GM12878 (cell line): ENCODE measurements at regions not wholly inside any gene's neighbourhood (a gene's known extent, or its start where the extent isn't known, plus 50 kb on each side); places are given as distances from the start of the nearest gene placed in this dataset.

Experiments
- ATAC-seq: fragments of 200-7000 bp; cut with Tn5 transposase; 3 replicates; pipeline ENCODE4 v1.9.1; 2020; ENCODE audit warnings: mild to moderate bottlenecking, moderate library complexity
- BruUV-seq: library from RNA; stranded (reverse); fragments of 400-500 nt; replicated peaks from 2 replicates; lab custom pipeline; 2021; lab: Mats Ljungman, UMichigan
- CTCF ChIA-PET: fragments of 300-600 bp; sonication (Branson Sonifier 250); formaldehyde crosslinking; extraction: SDS; loops from one replicate; lab custom pipeline; 2021; ENCODE audit warnings: inconsistent platforms; lab: Yijun Ruan, JAX
- POLR2A ChIA-PET: fragments of 350-600 bp; formaldehyde crosslinking; extraction: SDS; loops from one replicate; lab custom pipeline; 2021; ENCODE audit warnings: inconsistent platforms; lab: Charles Lee
- RAD21 ChIA-PET: fragments of 300-600 bp; sonication (Branson Sonifier 250); formaldehyde crosslinking; loops from one replicate; lab custom pipeline; 2023; ENCODE audit warnings: antibody characterized with exemption; ENCODE audit not compliant: unreplicated experiment; lab: Charles Lee
- SMC1A ChIA-PET: fragments of 300-600 bp; sonication (Branson Sonifier 250); formaldehyde crosslinking; loops from one replicate; lab custom pipeline; 2023; ENCODE audit not compliant: unreplicated experiment, uncharacterized antibody; lab: Charles Lee
- DNase-seq: peaks from one replicate; pipeline ENCODE4 v3.0.0-alpha.2; 2011; ENCODE audit warnings: low read depth, low spot score
- FAIRE-seq: peaks from 3 replicates; lab custom pipeline; 2011; peaks lifted over from hg19 to GRCh38; lab: Jason Lieb, UNC
- H2AFZ ChIP-seq: 2 replicates; pipeline ENCODE4 v1.6.0; 2011; ENCODE audit warnings: low read depth, low read length, control low read depth; ENCODE audit not compliant: control insufficient read depth
- H3K27ac ChIP-seq: 2 replicates; pipeline ENCODE4 v1.5.1; 2011; ENCODE audit warnings: control low read depth; ENCODE audit not compliant: control insufficient read depth, insufficient read depth
- H3K27me3 ChIP-seq, 2 experiments: replicated peaks in 1 of 2; 2 replicates each; pipeline versions ENCODE4 v1.6.0 to v1.6.1; 2011; ENCODE audit warnings: low read length in 1 of 2; ENCODE audit not compliant: control insufficient read depth in 2 of 2, insufficient read depth in 2 of 2
- H3K36me3 ChIP-seq, 2 experiments: 2 replicates each; pipeline ENCODE4 v1.5.1; 2011; ENCODE audit warnings: low read length in 1 of 2; ENCODE audit not compliant: control insufficient read depth in 2 of 2, insufficient read depth in 2 of 2
- H3K4me1 ChIP-seq: 2 replicates; pipeline ENCODE4 v1.6.1; 2011; ENCODE audit warnings: mild to moderate bottlenecking, low read length, moderate library complexity, mixed read lengths; ENCODE audit not compliant: control insufficient read depth, insufficient read depth
- H3K4me2 ChIP-seq: 2 replicates; pipeline ENCODE4 v1.6.0; 2011; ENCODE audit warnings: control low read depth; ENCODE audit not compliant: control insufficient read depth, insufficient read depth
- H3K4me3 ChIP-seq: fragments of 200-600 bp; sonication (generic); 2 replicates; pipeline ENCODE4 v1.5.1; 2016
- H3K79me2 ChIP-seq: 2 replicates; pipeline ENCODE4 v1.6.0; 2011; ENCODE audit warnings: low read length; ENCODE audit not compliant: control insufficient read depth, insufficient read depth
- H3K9ac ChIP-seq: 2 replicates; pipeline ENCODE4 v1.8.0; 2011; ENCODE audit warnings: low read length, control low read depth, mixed read lengths; ENCODE audit not compliant: control insufficient read depth, insufficient read depth
- H3K9me3 ChIP-seq: replicated peaks from 3 replicates; pipeline ENCODE4 v1.5.1; 2011; ENCODE audit warnings: mild to moderate bottlenecking, low read length; ENCODE audit not compliant: control insufficient read depth, insufficient read depth
- H4K20me1 ChIP-seq: 2 replicates; pipeline ENCODE4 v1.6.0; 2011; ENCODE audit not compliant: control insufficient read depth, insufficient read depth
- BACH1 ChIP-seq: fragments of 450-650 bp; IDR thresholded peaks from 2 replicates; pipeline ENCODE4 v1.6.1; 2017; ENCODE audit warnings: mild to moderate bottlenecking, borderline replicate concordance
- CREB1 ChIP-seq: IDR thresholded peaks from 2 replicates; pipeline ENCODE4 v1.6.1; 2012; ENCODE audit warnings: low read depth, mild to moderate bottlenecking, inconsistent platforms
- CUX1 ChIP-seq: IDR thresholded peaks from 2 replicates; pipeline ENCODE4 v1.6.1; 2012; ENCODE audit warnings: improper control_type of control experiment, low read depth, low read length; ENCODE audit not compliant: insufficient replicate concordance
- NFXL1 ChIP-seq: fragments of 450-650 bp; IDR thresholded peaks from 2 replicates; pipeline ENCODE4 v1.6.1; 2017; ENCODE audit warnings: antibody characterized with exemption, mild to moderate bottlenecking, borderline replicate concordance
- NR2C2 ChIP-seq: IDR thresholded peaks from 2 replicates; pipeline ENCODE4 v1.6.1; 2011; ENCODE audit warnings: borderline replicate concordance, low read depth; ENCODE audit not compliant: control insufficient read depth, insufficient read length
- SIX5 ChIP-seq: IDR thresholded peaks from 2 replicates; pipeline ENCODE4 v1.6.1; 2011; ENCODE audit warnings: mild to moderate bottlenecking, low read depth, low read length, moderate library complexity; ENCODE audit not compliant: severe bottlenecking
- WGBS: methylation state at CpG from one replicate; pipeline ENCODE4 v1.1.6; 2016; ENCODE audit warnings: low lambda C conversion rate; ENCODE audit not compliant: insufficient replicate concordance, insufficient coverage; ENCODE audit errors: missing lambda C conversion rate; 5-methylcytosine and 5-hydroxymethylcytosine counted together
- in situ Hi-C: fragments of 300-500 bp; cut with MboI; formaldehyde crosslinking; loops from 9 replicates; pipeline ENCODE4 v1.14.3; 2018; ENCODE audit warnings: mixed read lengths
- intact Hi-C: fragments of 100-400 bp; cut with micrococcal nuclease; formaldehyde crosslinking; loops from one replicate; pipeline ENCODE4 v1.14.2; 2022; ENCODE audit not compliant: unreplicated experiment

GRCh38 chr12:84124211-84124610, 788.4 kb downstream of the SLC6A15 start:
- SMC1A ChIA-PET, result no interaction called here
- H3K4me2 ChIP-seq, result no peak overlapping the region
- H3K4me1 ChIP-seq, result no peaks in the 10 kb centered on the region

More at GRCh38 chr12:84124211-84124610, 788.4 kb downstream of the SLC6A15 start:
- no peaks in the 10 kb centered on the region for H3K79me2 ChIP-seq
- ChIA-PET POLR2A (no interaction called here), CTCF (interaction anchor here (1.2 kb wide), 1 partner anchor 44 kb away, joined by 4 read pairs; no protein-coding TSS in a partner anchor), RAD21 (no interaction called here)
- H3K36me3 ChIP-seq, result no peaks in the 10 kb centered on the region
- no peak overlapping the region for H3K4me3 ChIP-seq
- no peaks in the 10 kb centered on the region for H3K9me3 ChIP-seq
- no peaks in the 10 kb centered on the region for H4K20me1 ChIP-seq
- intact Hi-C loops, result no loop called here
- BruUV-seq, result no TSS peak
- no peak overlapping the region for H3K27ac ChIP-seq
- H3K9ac ChIP-seq, result no peak overlapping the region
- TF ChIP-seq NFXL1 (no peak), BACH1 (no peak), CUX1 (no peak), SIX5 (no peak), NR2C2 (no peak), CREB1 (no peak)
- TF ChIP-seq, all 136 proteins: peak for 0
- DNase-seq, result no peak
- H3K27me3 ChIP-seq, result no peaks in the 10 kb centered on the region
- no peak for FAIRE-seq
- WGBS, result 88% methylated on average over 1 of the region's 1 CpG
- no peak overlapping the region for H2AFZ ChIP-seq
- in situ Hi-C loops, result loop anchor here (25.0 kb wide), 1 partner anchor 112 kb away; no protein-coding TSS in a partner anchor
- ATAC-seq, result no peak
